AG10803 (cell line): ENCODE measurements at regions not wholly inside any gene's neighbourhood (a gene's known extent, or its start where the extent isn't known, plus 50 kb on each side); places are given as distances from the start of the nearest gene placed in this dataset.

Experiments
- DNase-seq: peaks from one replicate; pipeline ENCODE4 v3.0.0; 2010; ENCODE audit warnings: low read depth
- H3K4me3 ChIP-seq: 2 replicates; pipeline ENCODE4 v1.5.1; 2011; ENCODE audit warnings: mild to moderate bottlenecking, low read length, control low read depth
- TF ChIP-seq, protein P1 (sequence below): conservative IDR thresholded peaks from 2 replicates; pipeline ENCODE4 v1.5.1; 2011; ENCODE audit warnings: mild to moderate bottlenecking, low read length, control low read depth, inconsistent platforms

DNA sequence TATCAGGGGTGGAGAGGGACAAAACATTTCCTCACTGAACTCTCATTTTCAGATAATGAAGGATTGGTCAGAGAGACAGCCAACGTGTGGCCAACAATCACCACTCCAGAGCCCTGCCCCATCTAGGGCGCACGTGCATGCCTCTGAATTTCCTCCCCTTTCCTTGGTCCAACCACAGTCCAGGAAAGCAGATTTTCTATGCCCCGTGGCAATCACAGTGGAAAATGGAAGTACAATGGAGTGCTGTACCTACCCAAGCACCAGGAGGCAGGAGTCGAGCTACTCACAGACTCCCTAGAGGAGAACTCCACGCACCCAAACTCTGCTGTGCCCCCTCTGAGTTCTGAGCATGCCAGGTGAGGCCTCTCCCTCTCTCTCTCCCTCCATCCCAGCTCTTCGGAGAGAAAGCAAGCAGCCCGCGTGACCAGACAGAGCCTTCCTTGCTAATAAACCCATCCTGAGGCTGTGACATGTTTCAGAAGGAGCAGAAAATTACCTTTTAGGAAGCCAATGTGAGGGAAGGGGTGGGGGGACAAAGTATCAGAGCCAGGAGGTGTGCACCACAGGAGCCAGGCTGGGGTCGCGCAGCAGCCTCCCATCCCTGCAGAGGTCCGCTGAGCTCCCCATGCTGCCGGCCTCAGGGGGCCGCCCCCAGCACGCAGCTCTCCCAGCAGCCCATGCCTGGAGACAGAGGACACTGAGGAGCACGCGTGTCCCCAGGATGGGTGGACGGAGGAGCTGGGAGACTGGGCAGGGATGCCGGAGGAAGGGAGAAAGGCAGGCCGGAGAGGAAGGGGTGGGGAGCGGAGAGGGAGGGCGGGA, 73.4 kb downstream of the PITPNM2 start:
- TF ChIP-seq, protein P1, sequence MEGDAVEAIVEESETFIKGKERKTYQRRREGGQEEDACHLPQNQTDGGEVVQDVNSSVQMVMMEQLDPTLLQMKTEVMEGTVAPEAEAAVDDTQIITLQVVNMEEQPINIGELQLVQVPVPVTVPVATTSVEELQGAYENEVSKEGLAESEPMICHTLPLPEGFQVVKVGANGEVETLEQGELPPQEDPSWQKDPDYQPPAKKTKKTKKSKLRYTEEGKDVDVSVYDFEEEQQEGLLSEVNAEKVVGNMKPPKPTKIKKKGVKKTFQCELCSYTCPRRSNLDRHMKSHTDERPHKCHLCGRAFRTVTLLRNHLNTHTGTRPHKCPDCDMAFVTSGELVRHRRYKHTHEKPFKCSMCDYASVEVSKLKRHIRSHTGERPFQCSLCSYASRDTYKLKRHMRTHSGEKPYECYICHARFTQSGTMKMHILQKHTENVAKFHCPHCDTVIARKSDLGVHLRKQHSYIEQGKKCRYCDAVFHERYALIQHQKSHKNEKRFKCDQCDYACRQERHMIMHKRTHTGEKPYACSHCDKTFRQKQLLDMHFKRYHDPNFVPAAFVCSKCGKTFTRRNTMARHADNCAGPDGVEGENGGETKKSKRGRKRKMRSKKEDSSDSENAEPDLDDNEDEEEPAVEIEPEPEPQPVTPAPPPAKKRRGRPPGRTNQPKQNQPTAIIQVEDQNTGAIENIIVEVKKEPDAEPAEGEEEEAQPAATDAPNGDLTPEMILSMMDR, result no peak
- no peak for DNase-seq
- no peak overlapping the region for H3K4me3 ChIP-seq

DNA sequence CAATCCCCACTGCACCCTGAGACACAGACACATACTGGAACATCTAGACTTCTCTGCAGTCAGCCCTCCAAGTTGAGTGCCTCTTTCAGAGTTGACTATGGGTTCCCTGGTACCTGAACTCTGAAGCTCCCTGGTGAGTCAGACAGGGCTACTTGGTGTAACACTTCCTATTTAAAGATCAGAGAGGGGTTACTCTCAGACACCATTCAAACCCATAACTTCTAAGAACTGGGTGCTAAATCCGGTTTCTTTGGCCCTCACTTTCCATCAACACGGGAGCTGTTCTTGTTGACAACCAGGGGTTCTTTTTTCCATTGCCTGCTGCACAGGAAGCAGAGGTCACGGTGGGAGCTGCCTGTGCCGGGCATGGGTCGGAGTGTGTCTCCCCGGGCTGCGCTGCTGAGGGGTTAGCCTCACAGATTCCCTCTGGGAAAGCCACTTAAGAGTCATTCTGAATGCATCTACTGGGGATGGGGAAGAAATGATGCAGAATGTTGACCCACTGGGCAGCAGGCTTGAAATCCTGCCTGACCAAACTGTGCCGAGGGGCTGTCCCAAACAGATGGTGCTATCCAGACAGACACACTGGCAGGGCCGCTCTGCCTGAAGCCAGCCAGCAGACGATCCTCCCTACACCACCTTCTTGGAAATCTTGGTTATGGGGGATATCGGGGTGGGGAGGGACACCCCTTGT, 74.1 kb downstream of the PITPNM2 start:
- TF ChIP-seq, protein P1, result no peak
- DNase-seq, result no peak
- no peak overlapping the region for H3K4me3 ChIP-seq

DNA sequence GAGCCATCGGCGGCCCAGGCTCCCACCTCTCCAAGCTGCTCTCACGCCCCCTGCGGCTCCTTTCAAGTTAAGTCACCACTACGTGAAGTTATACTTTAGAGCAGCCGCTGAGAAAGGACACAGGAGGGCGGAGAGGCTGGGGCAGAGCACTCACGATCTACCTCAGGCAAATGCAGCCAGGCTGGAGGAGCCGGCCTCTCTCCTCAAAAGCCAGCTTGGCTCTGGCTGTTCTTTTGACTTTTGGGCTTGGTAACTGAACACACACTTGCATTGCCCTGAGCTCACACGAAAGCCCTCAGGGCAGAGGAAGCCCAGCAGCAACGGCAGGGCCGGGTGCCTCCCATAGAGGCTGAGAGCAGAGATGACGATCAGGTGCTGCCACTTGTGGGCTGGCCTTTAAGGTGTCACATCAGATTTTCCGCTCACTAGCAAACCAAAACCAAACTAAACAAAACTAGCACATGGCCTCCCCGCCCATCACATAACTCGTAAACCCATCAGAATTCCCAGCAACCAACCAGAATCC, 75.2 kb downstream of the PITPNM2 start:
- TF ChIP-seq, protein P1, result no peak
- DNase-seq, result no peak
- H3K4me3 ChIP-seq, result no peak overlapping the region

DNA sequence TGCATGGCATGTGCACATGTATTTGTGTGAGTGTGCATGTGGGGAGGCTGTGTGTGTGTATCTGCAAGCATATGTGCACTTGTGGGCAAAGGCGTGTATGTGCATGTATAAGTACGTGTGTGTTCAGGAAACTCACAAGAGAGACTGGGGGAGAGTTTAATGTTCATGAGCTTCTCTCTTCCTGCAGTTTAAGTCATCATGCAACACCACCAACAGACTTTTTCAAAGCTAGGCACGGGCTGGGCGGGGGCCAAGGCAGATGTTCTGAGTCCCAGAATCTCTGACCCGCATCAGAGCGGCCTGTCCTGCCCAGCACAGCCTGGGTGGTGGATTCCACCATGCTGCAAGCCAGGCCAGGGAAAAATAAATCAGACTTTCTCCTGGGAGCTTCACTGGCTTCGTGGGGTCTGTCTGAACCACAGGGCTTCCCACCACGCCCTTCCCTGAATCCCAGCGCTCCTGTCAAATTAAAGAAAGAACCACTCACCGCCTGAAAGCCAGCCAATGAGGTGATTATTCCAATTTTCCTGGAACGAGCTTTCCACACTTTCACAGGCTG, 75.7 kb downstream of the PITPNM2 start:
- peak; percentile 55 for DNase-seq
- TF ChIP-seq, protein P1, result no peak
- H3K4me3 ChIP-seq, result no peak overlapping the region

DNA sequence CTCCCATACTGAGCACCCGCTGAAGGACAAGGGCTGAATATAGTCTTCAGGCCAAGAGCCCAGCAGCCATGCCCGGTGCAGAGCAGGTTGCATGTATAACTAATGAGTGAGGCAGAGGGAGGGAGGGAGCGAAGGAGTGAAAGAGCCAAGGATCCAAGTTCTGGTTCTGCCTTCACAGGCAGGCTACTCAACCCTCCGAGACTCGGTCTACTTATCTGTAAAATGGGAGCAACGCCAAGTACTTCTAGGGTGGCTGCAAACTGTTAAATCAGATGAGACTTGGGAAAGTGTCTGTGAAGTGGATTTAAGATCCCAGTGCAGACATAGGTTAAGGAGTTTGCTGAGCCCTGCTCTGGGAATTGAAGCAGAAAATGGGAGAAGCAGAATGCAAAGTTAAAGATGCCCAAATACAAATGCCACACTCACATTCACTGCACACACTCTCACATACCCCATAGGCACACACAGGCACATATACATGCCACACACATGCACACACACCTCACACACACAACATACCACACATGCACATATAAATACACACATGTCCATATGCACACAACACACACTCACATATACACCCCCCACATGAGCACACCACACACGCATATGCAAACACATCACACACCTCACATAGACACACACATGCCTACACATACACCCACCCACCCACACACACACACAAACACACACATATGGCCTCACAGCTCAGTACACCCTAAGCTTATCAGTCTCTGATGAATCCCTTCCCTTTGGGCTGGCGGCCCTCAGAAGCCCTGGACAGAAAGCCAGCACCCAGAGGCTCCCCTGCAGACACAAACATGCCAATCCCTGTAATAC, 76.7 kb downstream of the PITPNM2 start:
- TF ChIP-seq, protein P1, result no peak
- no peak overlapping the region for H3K4me3 ChIP-seq
- DNase-seq, result no peak

DNA sequence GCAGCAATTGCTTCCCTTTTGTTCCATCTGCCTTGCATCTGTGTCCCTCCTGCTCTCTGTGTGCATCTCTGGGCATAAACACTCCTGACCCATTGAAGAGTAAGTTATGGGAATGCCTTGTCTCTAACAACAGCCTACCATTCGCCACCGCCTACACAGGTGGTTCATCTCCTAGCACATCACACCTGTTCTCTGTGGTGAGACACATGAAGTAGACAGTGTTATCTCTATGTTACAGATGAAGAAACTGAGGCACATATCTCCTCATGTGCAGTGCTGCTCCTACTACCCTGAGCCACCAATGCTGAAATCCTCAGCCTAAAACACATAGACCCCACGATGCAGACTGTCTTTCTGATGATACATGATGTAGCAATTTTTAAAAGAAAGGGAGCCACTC, 77.6 kb downstream of the PITPNM2 start:
- TF ChIP-seq, protein P1, result no peak
- H3K4me3 ChIP-seq, result no peak overlapping the region
- no peak for DNase-seq
